ENCODE measurements at regions not wholly inside any gene's neighbourhood (a gene's known extent, or its start where the extent isn't known, plus 50 kb on each side); places are given as distances from the start of the nearest gene placed in this dataset.

DNA sequence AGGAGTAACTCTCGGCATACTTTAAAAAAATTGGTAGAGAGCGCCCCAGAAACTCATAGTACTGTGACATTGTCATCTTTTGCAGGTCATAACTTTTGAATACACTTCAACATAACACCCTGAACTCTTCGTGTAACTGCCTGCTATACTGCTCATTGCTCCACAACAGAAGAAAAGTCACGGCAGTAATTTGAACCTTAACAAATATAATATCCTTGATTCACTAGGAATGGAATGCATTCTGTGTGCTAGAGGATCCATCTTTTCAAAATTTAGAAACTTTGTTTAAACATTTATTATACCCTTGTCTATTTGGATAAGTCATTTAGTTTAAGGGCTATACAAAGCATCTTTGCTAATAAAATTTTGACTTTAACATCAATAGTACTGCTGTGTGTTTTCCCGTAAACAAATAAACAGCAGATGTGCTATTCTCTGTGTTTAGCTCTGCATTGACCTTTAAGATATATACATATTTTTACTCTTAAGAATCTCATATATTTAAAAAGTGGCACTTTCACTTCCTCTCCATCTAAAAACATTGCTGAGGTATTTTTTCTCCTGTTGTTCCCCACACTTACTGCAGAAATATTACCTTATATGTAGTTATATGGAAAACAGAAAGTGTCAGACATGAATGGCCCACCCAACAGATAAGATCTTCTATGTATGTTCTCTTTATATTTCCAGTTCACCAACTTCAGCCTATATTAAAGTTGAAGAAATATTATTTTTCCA is 217.6 kb upstream of the TMEM229A start:
- under 1% methylated on average over 5 of the region's 5 CpGs for WGBS (ENCODE audit: insufficient coverage, low coverage, missing lambda C conversion rate)
- in situ Hi-C loops (cut with MboI), result no loop called here
- FAIRE-seq, result no peak
- Histone ChIP-seq H4K20me1 (replicated peaks; ENCODE audit: control insufficient read depth, insufficient read depth, low read length) (no peaks in the 10 kb centered on the region), H3K79me2 (ENCODE audit: control insufficient read depth, insufficient read depth, low read length) (no peaks in the 10 kb centered on the region), H3K9me3 (replicated peaks; ENCODE audit: control insufficient read depth, insufficient read depth, low read depth, low read length) (no peaks in the 10 kb centered on the region), H3K27ac (ENCODE audit: extremely low read depth, low read depth, low read length) (no peak overlapping the region), H3K9ac (ENCODE audit: insufficient read depth in 1 of 2, low read depth in 2 of 2, low read length in 2 of 2) (no peak overlapping the region), H2AFZ (ENCODE audit: low read depth, low read length) (no peak overlapping the region), H3K4me1 (replicated peaks in 1 of 2; ENCODE audit: control insufficient read depth in 2 of 2, insufficient read depth in 2 of 2, low read length in 2 of 2) (no peaks in the 10 kb centered on the region), H3K4me2 (ENCODE audit: insufficient read depth, low read length) (no peak overlapping the region), H3K9me1 (ENCODE audit: control insufficient read depth, insufficient read depth, low read length) (no peaks in the 10 kb centered on the region), H3K4me3 (no peak overlapping the region), H3K27me3 (ENCODE audit: control insufficient read depth in 2 of 2, insufficient read depth in 2 of 2, low read length in 2 of 2) (no peaks in the 10 kb centered on the region), H3K36me3 (ENCODE audit: control insufficient read depth, insufficient read depth, low read length) (no peaks in the 10 kb centered on the region)
- CTCF ChIA-PET (ENCODE audit: low intra/inter-chr PET ratio), result no interaction called here
- intact Hi-C loops (cut with micrococcal nuclease), result no loop called here
- DNase-seq (ENCODE audit: extremely low read depth in 1 of 4, low spot score in 3 of 4), result no peak
- no peak for TF ChIP-seq ZKSCAN8 (CRISPR knock-in tag; IDR thresholded peaks at IDR 0.05)
- TF ChIP-seq SRSF9 (IDR thresholded peaks at IDR 0.05; ENCODE audit: borderline replicate concordance, low read depth, low read length), result no peak
- TF ChIP-seq NR2F6 (CRISPR knock-in tag; IDR thresholded peaks at IDR 0.05), result no peak
- TF ChIP-seq ZFP1 (CRISPR knock-in tag; IDR thresholded peaks at IDR 0.05), result no peak
- TF ChIP-seq, protein P1, sequence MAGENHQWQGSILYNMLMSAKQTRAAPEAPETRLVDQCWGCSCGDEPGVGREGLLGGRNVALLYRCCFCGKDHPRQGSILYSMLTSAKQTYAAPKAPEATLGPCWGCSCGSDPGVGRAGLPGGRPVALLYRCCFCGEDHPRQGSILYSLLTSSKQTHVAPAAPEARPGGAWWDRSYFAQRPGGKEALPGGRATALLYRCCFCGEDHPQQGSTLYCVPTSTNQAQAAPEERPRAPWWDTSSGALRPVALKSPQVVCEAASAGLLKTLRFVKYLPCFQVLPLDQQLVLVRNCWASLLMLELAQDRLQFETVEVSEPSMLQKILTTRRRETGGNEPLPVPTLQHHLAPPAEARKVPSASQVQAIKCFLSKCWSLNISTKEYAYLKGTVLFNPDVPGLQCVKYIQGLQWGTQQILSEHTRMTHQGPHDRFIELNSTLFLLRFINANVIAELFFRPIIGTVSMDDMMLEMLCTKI (IDR thresholded peaks at IDR 0.05; ENCODE audit: partially characterized antibody), result no peak
- TF ChIP-seq ASH1L (IDR thresholded peaks at IDR 0.05; ENCODE audit: borderline replicate concordance, low read depth, partially characterized antibody), result no peak
- TF ChIP-seq, protein P2, sequence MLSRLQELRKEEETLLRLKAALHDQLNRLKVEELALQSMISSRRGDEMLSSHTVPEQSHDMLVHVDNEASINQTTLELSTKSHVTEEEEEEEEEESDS (CRISPR knock-in tag; IDR thresholded peaks at IDR 0.05), result no peak
- TF ChIP-seq, protein P3, sequence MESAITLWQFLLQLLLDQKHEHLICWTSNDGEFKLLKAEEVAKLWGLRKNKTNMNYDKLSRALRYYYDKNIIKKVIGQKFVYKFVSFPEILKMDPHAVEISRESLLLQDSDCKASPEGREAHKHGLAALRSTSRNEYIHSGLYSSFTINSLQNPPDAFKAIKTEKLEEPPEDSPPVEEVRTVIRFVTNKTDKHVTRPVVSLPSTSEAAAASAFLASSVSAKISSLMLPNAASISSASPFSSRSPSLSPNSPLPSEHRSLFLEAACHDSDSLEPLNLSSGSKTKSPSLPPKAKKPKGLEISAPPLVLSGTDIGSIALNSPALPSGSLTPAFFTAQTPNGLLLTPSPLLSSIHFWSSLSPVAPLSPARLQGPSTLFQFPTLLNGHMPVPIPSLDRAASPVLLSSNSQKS (CRISPR knock-in tag; IDR thresholded peaks at IDR 0.05), result no peak
- no peak for TF ChIP-seq MED1 (CRISPR knock-in tag; IDR thresholded peaks at IDR 0.05; ENCODE audit: borderline replicate concordance)
- no peak for TF ChIP-seq OTX1 (CRISPR knock-in tag; IDR thresholded peaks at IDR 0.05)
- no peak for ATAC-seq
- POLR2A ChIA-PET, result interaction anchor here (0.6 kb wide), 1 partner anchor 334 kb away, joined by 3 read pairs; no protein-coding TSS in a partner anchor
- BruUV-seq (replicated peaks), result no TSS peak

Measured in K562 (cell line).